K562 (cell line): ENCODE measurements at regions not wholly inside any gene's neighbourhood (a gene's known extent, or its start where the extent isn't known, plus 50 kb on each side); places are given as distances from the start of the nearest gene placed in this dataset.

Experiments used
- KDM1A ChIP-seq, 2 experiments: fragments of 450-650 bp; IDR thresholded peaks; 2 replicates each; pipeline ENCODE4 v1.6.1; 2016; ENCODE audit warnings: mild to moderate bottlenecking in 2 of 2
- PHTF2 ChIP-seq: fragments of 250-450 bp; sonication (Bioruptor Pico); IDR thresholded peaks from 2 replicates; pipeline ENCODE4 v1.5.0; 2021; ENCODE audit warnings: mild to moderate bottlenecking
- ZNF551 ChIP-seq: fragments of 250-450 bp; sonication (Bioruptor Pico); IDR thresholded peaks from 2 replicates; pipeline ENCODE4 v1.5.0; 2021; ENCODE audit warnings: mild to moderate bottlenecking, moderate library complexity
- ZNF699 ChIP-seq: fragments of 250-450 bp; sonication (Bioruptor Pico); IDR thresholded peaks from 2 replicates; pipeline ENCODE4 v1.8.0; 2021; ENCODE audit warnings: mild to moderate bottlenecking, moderate library complexity; ENCODE audit not compliant: insufficient replicate concordance
- TF ChIP-seq, protein P1 (sequence below): sonication (generic); formaldehyde crosslinking; IDR thresholded peaks from 2 replicates; pipeline ENCODE4 v1.8.1; 2022; ENCODE audit warnings: missing genetic modification reagents
- TF ChIP-seq, protein P2 (sequence below): fragments of 200-800 bp; sonication (Bioruptor generic); IDR thresholded peaks from 2 replicates; pipeline ENCODE4 v1.6.1; 2016; ENCODE audit warnings: missing genetic modification characterization, missing compliant biosample characterization
- TF ChIP-seq, protein P3 (sequence below), 3 experiments: fragments of 200-800 bp in 1 of 3; fragments of 250-450 bp in 1 of 3; fragments of 450-650 bp in 1 of 3; sonication (Bioruptor Pico) in 1 of 3; sonication (Bioruptor generic) in 1 of 3; formaldehyde crosslinking in 1 of 3; IDR thresholded peaks; 2 replicates each; pipeline versions ENCODE4 v1.6.1 to v1.8.0; 2016 to 2022; ENCODE audit warnings: mild to moderate bottlenecking in 2 of 3, missing genetic modification characterization in 2 of 3, missing compliant biosample characterization in 1 of 3, moderate library complexity in 1 of 3

DNA sequence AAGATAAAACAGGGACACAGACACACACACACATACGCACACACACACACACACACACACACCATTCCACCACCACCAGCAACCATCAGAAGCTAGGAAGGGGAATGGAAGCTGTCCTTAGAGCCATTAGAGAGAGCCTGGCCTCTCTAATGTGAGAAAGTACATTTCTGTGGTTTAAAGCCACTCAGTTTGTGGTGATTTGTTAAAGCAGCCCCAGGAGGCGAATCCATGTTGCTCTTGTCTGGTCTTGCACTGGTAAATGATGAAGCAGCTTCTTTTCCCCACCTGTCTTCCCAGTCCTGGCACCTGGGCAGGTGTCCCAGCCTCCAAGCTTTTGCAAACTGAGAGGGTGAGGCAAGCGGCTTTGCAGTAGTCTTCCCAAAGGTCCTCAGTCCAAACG is 118.9 kb upstream of the KL start (continued):
- TF ChIP-seq, protein P1, sequence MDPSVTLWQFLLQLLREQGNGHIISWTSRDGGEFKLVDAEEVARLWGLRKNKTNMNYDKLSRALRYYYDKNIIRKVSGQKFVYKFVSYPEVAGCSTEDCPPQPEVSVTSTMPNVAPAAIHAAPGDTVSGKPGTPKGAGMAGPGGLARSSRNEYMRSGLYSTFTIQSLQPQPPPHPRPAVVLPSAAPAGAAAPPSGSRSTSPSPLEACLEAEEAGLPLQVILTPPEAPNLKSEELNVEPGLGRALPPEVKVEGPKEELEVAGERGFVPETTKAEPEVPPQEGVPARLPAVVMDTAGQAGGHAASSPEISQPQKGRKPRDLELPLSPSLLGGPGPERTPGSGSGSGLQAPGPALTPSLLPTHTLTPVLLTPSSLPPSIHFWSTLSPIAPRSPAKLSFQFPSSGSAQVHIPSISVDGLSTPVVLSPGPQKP (CRISPR knock-in tag): no peak
- TF ChIP-seq, protein P2, sequence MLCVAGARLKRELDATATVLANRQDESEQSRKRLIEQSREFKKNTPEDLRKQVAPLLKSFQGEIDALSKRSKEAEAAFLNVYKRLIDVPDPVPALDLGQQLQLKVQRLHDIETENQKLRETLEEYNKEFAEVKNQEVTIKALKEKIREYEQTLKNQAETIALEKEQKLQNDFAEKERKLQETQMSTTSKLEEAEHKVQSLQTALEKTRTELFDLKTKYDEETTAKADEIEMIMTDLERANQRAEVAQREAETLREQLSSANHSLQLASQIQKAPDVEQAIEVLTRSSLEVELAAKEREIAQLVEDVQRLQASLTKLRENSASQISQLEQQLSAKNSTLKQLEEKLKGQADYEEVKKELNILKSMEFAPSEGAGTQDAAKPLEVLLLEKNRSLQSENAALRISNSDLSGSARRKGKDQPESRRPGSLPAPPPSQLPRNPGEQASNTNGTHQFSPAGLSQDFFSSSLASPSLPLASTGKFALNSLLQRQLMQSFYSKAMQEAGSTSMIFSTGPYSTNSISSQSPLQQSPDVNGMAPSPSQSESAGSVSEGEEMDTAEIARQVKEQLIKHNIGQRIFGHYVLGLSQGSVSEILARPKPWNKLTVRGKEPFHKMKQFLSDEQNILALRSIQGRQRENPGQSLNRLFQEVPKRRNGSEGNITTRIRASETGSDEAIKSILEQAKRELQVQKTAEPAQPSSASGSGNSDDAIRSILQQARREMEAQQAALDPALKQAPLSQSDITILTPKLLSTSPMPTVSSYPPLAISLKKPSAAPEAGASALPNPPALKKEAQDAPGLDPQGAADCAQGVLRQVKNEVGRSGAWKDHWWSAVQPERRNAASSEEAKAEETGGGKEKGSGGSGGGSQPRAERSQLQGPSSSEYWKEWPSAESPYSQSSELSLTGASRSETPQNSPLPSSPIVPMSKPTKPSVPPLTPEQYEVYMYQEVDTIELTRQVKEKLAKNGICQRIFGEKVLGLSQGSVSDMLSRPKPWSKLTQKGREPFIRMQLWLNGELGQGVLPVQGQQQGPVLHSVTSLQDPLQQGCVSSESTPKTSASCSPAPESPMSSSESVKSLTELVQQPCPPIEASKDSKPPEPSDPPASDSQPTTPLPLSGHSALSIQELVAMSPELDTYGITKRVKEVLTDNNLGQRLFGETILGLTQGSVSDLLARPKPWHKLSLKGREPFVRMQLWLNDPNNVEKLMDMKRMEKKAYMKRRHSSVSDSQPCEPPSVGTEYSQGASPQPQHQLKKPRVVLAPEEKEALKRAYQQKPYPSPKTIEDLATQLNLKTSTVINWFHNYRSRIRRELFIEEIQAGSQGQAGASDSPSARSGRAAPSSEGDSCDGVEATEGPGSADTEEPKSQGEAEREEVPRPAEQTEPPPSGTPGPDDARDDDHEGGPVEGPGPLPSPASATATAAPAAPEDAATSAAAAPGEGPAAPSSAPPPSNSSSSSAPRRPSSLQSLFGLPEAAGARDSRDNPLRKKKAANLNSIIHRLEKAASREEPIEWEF (CRISPR knock-in tag): no peak
- TF ChIP-seq ZNF699 (CRISPR knock-in tag) (no peak), ZNF551 (CRISPR knock-in tag) (no peak), KDM1A (IDR thresholded peaks at IDR 0.05) (no peak), PHTF2 (CRISPR knock-in tag) (no peak)
- TF ChIP-seq, protein P3, sequence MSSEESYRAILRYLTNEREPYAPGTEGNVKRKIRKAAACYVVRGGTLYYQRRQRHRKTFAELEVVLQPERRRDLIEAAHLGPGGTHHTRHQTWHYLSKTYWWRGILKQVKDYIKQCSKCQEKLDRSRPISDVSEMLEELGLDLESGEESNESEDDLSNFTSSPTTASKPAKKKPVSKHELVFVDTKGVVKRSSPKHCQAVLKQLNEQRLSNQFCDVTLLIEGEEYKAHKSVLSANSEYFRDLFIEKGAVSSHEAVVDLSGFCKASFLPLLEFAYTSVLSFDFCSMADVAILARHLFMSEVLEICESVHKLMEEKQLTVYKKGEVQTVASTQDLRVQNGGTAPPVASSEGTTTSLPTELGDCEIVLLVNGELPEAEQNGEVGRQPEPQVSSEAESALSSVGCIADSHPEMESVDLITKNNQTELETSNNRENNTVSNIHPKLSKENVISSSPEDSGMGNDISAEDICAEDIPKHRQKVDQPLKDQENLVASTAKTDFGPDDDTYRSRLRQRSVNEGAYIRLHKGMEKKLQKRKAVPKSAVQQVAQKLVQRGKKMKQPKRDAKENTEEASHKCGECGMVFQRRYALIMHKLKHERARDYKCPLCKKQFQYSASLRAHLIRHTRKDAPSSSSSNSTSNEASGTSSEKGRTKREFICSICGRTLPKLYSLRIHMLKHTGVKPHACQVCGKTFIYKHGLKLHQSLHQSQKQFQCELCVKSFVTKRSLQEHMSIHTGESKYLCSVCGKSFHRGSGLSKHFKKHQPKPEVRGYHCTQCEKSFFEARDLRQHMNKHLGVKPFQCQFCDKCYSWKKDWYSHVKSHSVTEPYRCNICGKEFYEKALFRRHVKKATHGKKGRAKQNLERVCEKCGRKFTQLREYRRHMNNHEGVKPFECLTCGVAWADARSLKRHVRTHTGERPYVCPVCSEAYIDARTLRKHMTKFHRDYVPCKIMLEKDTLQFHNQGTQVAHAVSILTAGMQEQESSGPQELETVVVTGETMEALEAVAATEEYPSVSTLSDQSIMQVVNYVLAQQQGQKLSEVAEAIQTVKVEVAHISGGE (CRISPR knock-in tag; IDR thresholded peaks at IDR 0.05): no peak
- TF ChIP-seq, all 486 proteins: peak for 0
